ENCODE measurements at regions not wholly inside any gene's neighbourhood (a gene's known extent, or its start where the extent isn't known, plus 50 kb on each side); places are given as distances from the start of the nearest gene placed in this dataset.
"Not testable (repeated sequence)": the region's sequence is repeated elsewhere in the genome, so short reads cannot be mapped to it uniquely, and the experiment has no call there.

GRCh38 chr11:106555566-106556250 is 462.6 kb downstream of the GUCY1A2 start:
- CTCF ChIA-PET; H3K36me3 Mint-ChIP-seq (ENCODE audit: low read depth); intact Hi-C loops (cut with micrococcal nuclease); H3K27ac Mint-ChIP-seq; DNase-seq; H3K4me1 Mint-ChIP-seq (ENCODE audit: low read depth); H3K9me3 Mint-ChIP-seq; H3K4me3 Mint-ChIP-seq; H3K27me3 Mint-ChIP-seq (ENCODE audit: low read depth): not testable (repeated sequence)

- no peak overlapping the region for H3K4me3 Mint-ChIP-seq
- CTCF ChIA-PET, result no interaction called here
Observed at GRCh38 chr11:106565326-106565725, 452.9 kb downstream of the GUCY1A2 start.

GRCh38 chr11:106568632-106569031 is 449.6 kb downstream of the GUCY1A2 start:
- no peaks in the 10 kb centered on the region for H3K4me1 Mint-ChIP-seq (ENCODE audit: low read depth)
- intact Hi-C loops (cut with micrococcal nuclease), result no loop called here
- CTCF ChIA-PET, result no interaction called here
- peaks cover 9% of the 10 kb centered on the region for H3K9me3 Mint-ChIP-seq
- no peak for DNase-seq
- no peak overlapping the region for H3K27ac Mint-ChIP-seq
- H3K4me3 Mint-ChIP-seq, result no peak overlapping the region
- no peaks in the 10 kb centered on the region for H3K36me3 Mint-ChIP-seq (ENCODE audit: low read depth)
- no peaks in the 10 kb centered on the region for H3K27me3 Mint-ChIP-seq (ENCODE audit: low read depth)

More at GRCh38 chr11:106565326-106565725, 452.9 kb downstream of the GUCY1A2 start:
- Mint-ChIP-seq H3K27me3 (ENCODE audit: low read depth) (no peaks in the 10 kb centered on the region), H3K9me3 (peaks cover 9% of the 10 kb centered on the region), H3K36me3 (ENCODE audit: low read depth) (no peaks in the 10 kb centered on the region), H3K4me1 (ENCODE audit: low read depth) (no peaks in the 10 kb centered on the region), H3K27ac (no peak overlapping the region)
- DNase-seq, result no peak
- intact Hi-C loops (cut with micrococcal nuclease), result no loop called here

DNA sequence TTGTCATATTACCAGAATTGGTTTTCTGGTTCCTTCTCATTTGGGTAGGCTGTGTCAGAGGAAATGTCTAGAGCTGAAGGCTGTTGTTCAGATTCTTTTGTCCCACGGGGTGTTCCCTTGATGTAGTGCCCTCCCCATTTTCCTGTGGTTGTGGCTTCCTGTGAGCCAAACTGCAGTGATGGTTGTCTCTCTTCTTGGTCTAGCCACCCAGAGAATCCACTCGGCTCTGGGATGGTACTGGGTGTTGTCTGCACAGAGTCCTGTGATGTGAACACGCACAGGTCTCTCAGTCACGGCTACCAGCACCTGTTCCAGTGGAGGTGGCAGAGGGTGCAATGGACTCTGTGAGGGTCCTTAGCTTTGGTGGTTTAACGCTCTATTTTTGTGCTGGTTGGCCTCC is 440.9 kb downstream of the GUCY1A2 start:
- DNase-seq; H3K4me1 Mint-ChIP-seq (ENCODE audit: low read depth); intact Hi-C loops (cut with micrococcal nuclease); H3K27me3 Mint-ChIP-seq (ENCODE audit: low read depth); H3K4me3 Mint-ChIP-seq; H3K36me3 Mint-ChIP-seq (ENCODE audit: low read depth); CTCF ChIA-PET; H3K27ac Mint-ChIP-seq: not testable (repeated sequence)
- H3K9me3 Mint-ChIP-seq, result peaks cover 23% of the 10 kb centered on the region

DNA sequence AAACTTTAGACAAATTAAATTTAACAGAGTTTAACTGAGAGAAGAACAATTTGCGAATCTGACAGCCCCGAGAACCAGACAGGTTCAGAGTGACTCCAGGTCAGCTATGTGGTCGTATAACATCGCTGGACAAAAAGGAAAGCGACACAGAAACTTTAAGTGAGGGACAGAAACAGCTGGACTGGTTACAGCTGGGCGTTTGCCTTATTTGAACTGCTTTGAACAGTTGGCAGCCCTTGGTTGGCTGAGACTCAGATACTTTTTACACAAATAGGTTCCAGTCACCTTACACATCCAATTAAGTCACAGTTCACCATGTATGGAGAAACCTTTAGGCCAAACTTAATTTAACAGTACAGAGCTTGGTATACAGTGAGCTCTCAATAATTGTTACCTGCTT is 436.9 kb downstream of the GUCY1A2 start:
- no peak overlapping the region for H3K27ac Mint-ChIP-seq
- no peak overlapping the region for H3K4me3 Mint-ChIP-seq
- H3K4me1 Mint-ChIP-seq (ENCODE audit: low read depth), result no peaks in the 10 kb centered on the region
- DNase-seq, result no peak
- no peaks in the 10 kb centered on the region for H3K36me3 Mint-ChIP-seq (ENCODE audit: low read depth)
- CTCF ChIA-PET, result no interaction called here
- H3K27me3 Mint-ChIP-seq (ENCODE audit: low read depth), result no peaks in the 10 kb centered on the region
- intact Hi-C loops (cut with micrococcal nuclease), result no loop called here
- peaks cover 10% of the 10 kb centered on the region for H3K9me3 Mint-ChIP-seq

- CTCF ChIA-PET, result no interaction called here
- Mint-ChIP-seq H3K4me1 (ENCODE audit: low read depth) (no peaks in the 10 kb centered on the region), H3K27me3 (ENCODE audit: low read depth) (no peaks in the 10 kb centered on the region), H3K9me3 (no peaks in the 10 kb centered on the region), H3K27ac (no peak overlapping the region), H3K4me3 (no peak overlapping the region), H3K36me3 (ENCODE audit: low read depth) (no peaks in the 10 kb centered on the region)
- DNase-seq, result no peak
- intact Hi-C loops (cut with micrococcal nuclease), result no loop called here
Observed at GRCh38 chr11:106585061-106585460, 433.2 kb downstream of the GUCY1A2 start.

- no peak for DNase-seq
- H3K4me3 Mint-ChIP-seq, result no peak overlapping the region
- H3K4me1 Mint-ChIP-seq (ENCODE audit: low read depth), result no peaks in the 10 kb centered on the region
- H3K27me3 Mint-ChIP-seq (ENCODE audit: low read depth), result no peaks in the 10 kb centered on the region
- peaks cover 1% of the 10 kb centered on the region for H3K9me3 Mint-ChIP-seq
- CTCF ChIA-PET, result no interaction called here
- intact Hi-C loops (cut with micrococcal nuclease), result no loop called here
- H3K27ac Mint-ChIP-seq, result no peak overlapping the region
- no peaks in the 10 kb centered on the region for H3K36me3 Mint-ChIP-seq (ENCODE audit: low read depth)
Observed at GRCh38 chr11:106594751-106595351, 423.4 kb downstream of the GUCY1A2 start.

GRCh38 chr11:106601684-106602297 is 416.5 kb downstream of the GUCY1A2 start:
- H3K27ac Mint-ChIP-seq, result no peak overlapping the region
- no peaks in the 10 kb centered on the region for H3K36me3 Mint-ChIP-seq (ENCODE audit: low read depth)
- no peak overlapping the region for H3K4me3 Mint-ChIP-seq
- DNase-seq, result no peak
- H3K4me1 Mint-ChIP-seq (ENCODE audit: low read depth), result no peaks in the 10 kb centered on the region
- intact Hi-C loops (cut with micrococcal nuclease), result no loop called here
- CTCF ChIA-PET, result interaction anchor here (0.6 kb wide), 1 partner anchor 705 kb away, joined by 3 read pairs; no protein-coding TSS in a partner anchor
- no peaks in the 10 kb centered on the region for H3K27me3 Mint-ChIP-seq (ENCODE audit: low read depth)
- no peaks in the 10 kb centered on the region for H3K9me3 Mint-ChIP-seq

DNA sequence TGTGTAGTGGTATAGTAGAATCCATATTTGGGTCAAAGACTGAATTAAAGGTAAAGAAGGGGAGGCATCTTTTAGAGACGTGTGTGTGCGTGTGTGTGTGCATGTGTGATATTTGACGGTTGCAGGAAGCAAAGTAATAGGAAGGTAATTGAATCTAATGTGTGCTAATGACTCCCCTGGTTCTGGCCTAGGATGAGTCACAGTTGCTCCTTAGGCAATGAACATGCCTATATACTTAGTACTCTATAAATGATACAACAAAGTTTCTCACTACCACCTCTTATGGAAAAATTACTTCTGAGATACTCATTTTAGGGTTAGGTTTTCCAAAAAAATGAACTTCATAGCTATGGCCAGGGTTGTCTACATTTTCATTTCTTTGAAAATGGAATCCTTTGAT is 409.6 kb downstream of the GUCY1A2 start:
- no peak for DNase-seq
- Mint-ChIP-seq H3K9me3 (no peaks in the 10 kb centered on the region), H3K4me1 (ENCODE audit: low read depth) (no peaks in the 10 kb centered on the region), H3K27me3 (ENCODE audit: low read depth) (no peaks in the 10 kb centered on the region), H3K36me3 (ENCODE audit: low read depth) (no peaks in the 10 kb centered on the region), H3K27ac (no peak overlapping the region), H3K4me3 (no peak overlapping the region)
- CTCF ChIA-PET, result no interaction called here
- intact Hi-C loops (cut with micrococcal nuclease), result no loop called here

GRCh38 chr11:106614262-106614661 is 404.0 kb downstream of the GUCY1A2 start:
- Mint-ChIP-seq H3K36me3 (ENCODE audit: low read depth) (no peaks in the 10 kb centered on the region), H3K9me3 (peaks cover 1% of the 10 kb centered on the region), H3K27me3 (ENCODE audit: low read depth) (no peaks in the 10 kb centered on the region), H3K4me3 (no peak overlapping the region), H3K4me1 (ENCODE audit: low read depth) (no peaks in the 10 kb centered on the region), H3K27ac (no peak overlapping the region)
- intact Hi-C loops (cut with micrococcal nuclease), result no loop called here
- CTCF ChIA-PET, result no interaction called here
- DNase-seq, result no peak

GRCh38 chr11:106619320-106619990 is 398.8 kb downstream of the GUCY1A2 start:
- intact Hi-C loops (cut with micrococcal nuclease), result no loop called here
- Mint-ChIP-seq H3K4me3 (no peak overlapping the region), H3K27me3 (ENCODE audit: low read depth) (no peaks in the 10 kb centered on the region), H3K4me1 (ENCODE audit: low read depth) (no peaks in the 10 kb centered on the region), H3K36me3 (ENCODE audit: low read depth) (no peaks in the 10 kb centered on the region), H3K27ac (no peak overlapping the region), H3K9me3 (peaks cover 1% of the 10 kb centered on the region)
- no peak for DNase-seq
- CTCF ChIA-PET, result no interaction called here

DNA sequence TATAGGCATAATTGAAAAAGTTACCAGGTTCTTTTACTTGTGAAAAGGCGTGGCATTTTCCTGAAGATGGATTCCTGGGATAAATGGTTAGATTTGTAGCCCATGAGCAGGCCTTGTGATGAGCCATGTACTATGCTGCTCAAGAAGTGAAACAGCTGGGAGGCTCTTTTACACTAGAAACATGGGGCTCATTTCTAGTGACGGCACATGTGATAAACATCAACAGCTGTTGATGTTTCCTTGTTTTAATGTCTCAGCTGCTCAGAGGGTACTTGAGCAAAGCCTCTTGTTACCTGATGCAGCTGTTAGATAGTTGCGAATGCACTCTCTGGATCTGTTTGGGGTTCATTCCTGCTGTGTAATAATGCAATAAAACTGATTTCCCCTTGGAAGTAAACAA is 396.8 kb downstream of the GUCY1A2 start:
- CTCF ChIA-PET, result no interaction called here
- no peaks in the 10 kb centered on the region for H3K36me3 Mint-ChIP-seq (ENCODE audit: low read depth)
- no peak overlapping the region for H3K4me3 Mint-ChIP-seq
- H3K27ac Mint-ChIP-seq, result no peak overlapping the region
- intact Hi-C loops (cut with micrococcal nuclease), result no loop called here
- H3K27me3 Mint-ChIP-seq (ENCODE audit: low read depth), result no peaks in the 10 kb centered on the region
- DNase-seq, result no peak
- H3K4me1 Mint-ChIP-seq (ENCODE audit: low read depth), result no peaks in the 10 kb centered on the region
- H3K9me3 Mint-ChIP-seq, result no peaks in the 10 kb centered on the region
